PC-9 (cell line): ENCODE measurements at regions not wholly inside any gene's neighbourhood (a gene's known extent, or its start where the extent isn't known, plus 50 kb on each side); places are given as distances from the start of the nearest gene placed in this dataset.

Source experiments
- EZH2 ChIP-seq: fragments of 200-600 bp; sonication (generic); IDR thresholded peaks from 2 replicates; pipeline ENCODE4 v1.8.0; 2017; ENCODE audit warnings: antibody characterized with exemption, low read depth
- TF ChIP-seq, protein P1 (sequence below): fragments of 200-600 bp; sonication (generic); conservative IDR thresholded peaks from 2 replicates; pipeline ENCODE4 v1.6.1; 2017; ENCODE audit warnings: mixed run types, antibody characterized with exemption, mild to moderate bottlenecking, moderate library complexity

DNA sequence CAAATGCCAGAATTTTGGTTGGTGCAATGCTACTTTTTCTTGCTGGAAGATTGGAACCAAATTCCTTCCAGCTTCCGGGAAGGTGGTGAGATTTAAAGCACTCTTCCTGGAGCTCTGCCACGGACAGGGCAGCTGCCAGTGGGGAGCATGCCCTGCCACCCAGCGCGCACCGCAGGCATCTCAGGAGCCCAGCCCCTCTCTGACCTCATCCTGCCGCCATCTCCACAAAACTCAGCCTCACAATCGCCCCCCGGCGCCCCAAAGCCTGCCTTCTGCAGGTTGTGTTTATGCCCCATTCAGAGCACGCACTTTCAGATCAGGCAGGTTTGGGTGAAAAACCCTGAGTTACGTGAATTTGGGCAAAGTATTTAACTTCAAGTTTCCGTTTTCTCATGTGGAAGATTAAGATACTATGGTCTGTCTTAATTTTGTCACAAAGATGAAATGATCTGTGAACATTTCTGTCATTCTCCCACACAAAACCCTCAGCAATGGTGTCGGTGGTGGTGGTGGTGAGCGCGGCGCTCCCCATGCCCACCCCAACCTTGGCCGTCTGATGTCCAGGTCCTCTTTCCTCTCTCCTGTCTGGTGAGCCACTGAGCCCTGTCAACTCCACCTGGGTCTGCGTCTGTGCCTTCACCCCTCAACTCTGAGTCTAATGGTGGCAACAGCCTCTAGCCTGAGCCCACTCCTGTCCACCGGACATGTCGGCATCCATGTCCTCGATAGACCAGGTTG lies 282.8 kb upstream of the SALL3 start:
- TF ChIP-seq, protein P1, sequence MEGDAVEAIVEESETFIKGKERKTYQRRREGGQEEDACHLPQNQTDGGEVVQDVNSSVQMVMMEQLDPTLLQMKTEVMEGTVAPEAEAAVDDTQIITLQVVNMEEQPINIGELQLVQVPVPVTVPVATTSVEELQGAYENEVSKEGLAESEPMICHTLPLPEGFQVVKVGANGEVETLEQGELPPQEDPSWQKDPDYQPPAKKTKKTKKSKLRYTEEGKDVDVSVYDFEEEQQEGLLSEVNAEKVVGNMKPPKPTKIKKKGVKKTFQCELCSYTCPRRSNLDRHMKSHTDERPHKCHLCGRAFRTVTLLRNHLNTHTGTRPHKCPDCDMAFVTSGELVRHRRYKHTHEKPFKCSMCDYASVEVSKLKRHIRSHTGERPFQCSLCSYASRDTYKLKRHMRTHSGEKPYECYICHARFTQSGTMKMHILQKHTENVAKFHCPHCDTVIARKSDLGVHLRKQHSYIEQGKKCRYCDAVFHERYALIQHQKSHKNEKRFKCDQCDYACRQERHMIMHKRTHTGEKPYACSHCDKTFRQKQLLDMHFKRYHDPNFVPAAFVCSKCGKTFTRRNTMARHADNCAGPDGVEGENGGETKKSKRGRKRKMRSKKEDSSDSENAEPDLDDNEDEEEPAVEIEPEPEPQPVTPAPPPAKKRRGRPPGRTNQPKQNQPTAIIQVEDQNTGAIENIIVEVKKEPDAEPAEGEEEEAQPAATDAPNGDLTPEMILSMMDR, result no peak
- TF ChIP-seq EZH2, result no peak
